T47D (cell line): ENCODE measurements at regions not wholly inside any gene's neighbourhood (a gene's known extent, or its start where the extent isn't known, plus 50 kb on each side); places are given as distances from the start of the nearest gene placed in this dataset.
"Not testable (repeated sequence)": the region's sequence is repeated elsewhere in the genome, so short reads cannot be mapped to it uniquely, and the experiment has no call there.

Source experiments
- DNase-seq, 2 experiments: peaks; one replicate each; pipeline versions ENCODE4 v3.0.0 to v3.0.0-alpha.2; 2011 to 2012; ENCODE audit warnings: low read depth in 1 of 2, low spot score in 1 of 2
- JUND ChIP-seq: IDR thresholded peaks from 2 replicates; pipeline ENCODE4 v1.6.1; 2012; ENCODE audit warnings: low read depth
- in situ Hi-C: cut with HindIII; loops from 2 replicates; pipeline ENCODE4 v1.10.0; 2016; ENCODE audit warnings: low sequenced_read_pairs, low pct_unique_long_range_greater_than_20kb

GRCh38 chr22:46026899-46027210 is 49.9 kb upstream of the WNT7B start:
- no peak for DNase-seq
- no peak for TF ChIP-seq JUND
- in situ Hi-C loops, result no loop called here

GRCh38 chr22:46027211-46028105 is 50.5 kb upstream of the WNT7B start:
- TF ChIP-seq JUND, result no peak
- in situ Hi-C loops, result no loop called here
- peak in 1 of 2 experiments; percentile 58 for DNase-seq

GRCh38 chr22:46028106-46028991 is 51.4 kb upstream of the WNT7B start:
- in situ Hi-C loops, result no loop called here
- no peak for DNase-seq
- TF ChIP-seq JUND, result no peak

GRCh38 chr22:46029036-46029435 is 52.1 kb upstream of the WNT7B start:
- no peak for DNase-seq
- TF ChIP-seq JUND, result no peak
- in situ Hi-C loops, result no loop called here

- DNase-seq, result no peak
- in situ Hi-C loops, result no loop called here
- no peak for TF ChIP-seq JUND
These were observed 52.7 kb upstream of the WNT7B start for GRCh38 chr22:46029574-46030200.

- TF ChIP-seq JUND, result no peak
- in situ Hi-C loops, result no loop called here
- DNase-seq, result no peak
These were observed 53.4 kb upstream of the WNT7B start for GRCh38 chr22:46030231-46030880.

DNA sequence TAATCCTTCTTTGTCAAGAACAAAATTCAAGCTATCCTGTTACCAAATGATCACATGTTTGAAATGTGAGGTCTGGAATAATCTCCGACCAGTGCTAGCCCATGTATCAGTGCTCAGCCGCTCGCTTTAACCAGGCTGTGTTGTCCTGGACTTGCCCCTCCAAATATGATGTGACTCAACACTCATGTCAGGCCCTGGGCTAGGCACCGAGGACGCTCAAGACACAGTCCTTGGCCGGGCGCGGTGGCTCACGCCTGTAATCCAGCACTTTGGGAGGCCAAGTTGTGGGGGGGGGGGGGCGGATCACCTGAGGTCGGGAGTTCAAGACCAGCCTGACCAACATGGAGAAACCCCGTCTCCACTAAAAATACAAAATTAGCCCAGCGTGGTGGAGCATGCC is 54.1 kb upstream of the WNT7B start:
- TF ChIP-seq JUND, result no peak
- DNase-seq, result no peak
- in situ Hi-C loops, result no loop called here

DNA sequence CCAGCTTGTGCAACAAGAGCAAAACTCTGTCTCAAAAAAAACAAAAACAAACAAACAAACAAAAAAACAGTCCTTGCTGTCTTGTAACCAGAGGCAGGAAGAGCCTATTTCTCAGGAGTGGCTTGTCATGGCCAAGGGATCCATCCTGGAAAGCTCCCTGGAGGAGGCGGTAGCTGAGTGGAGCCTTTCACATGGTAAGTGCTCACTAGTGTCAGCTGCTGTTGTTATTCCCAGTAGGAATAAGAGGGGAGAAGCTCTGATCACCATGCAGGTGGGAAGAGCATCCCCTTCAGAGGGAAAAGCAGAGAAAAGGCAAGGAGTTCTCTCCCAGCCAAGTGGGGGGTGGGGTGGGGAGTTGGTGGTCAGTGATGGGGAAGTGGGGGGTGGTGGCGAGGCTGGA is 54.6 kb upstream of the WNT7B start:
- no peak for DNase-seq
- no peak for TF ChIP-seq JUND
- in situ Hi-C loops, result no loop called here

DNA sequence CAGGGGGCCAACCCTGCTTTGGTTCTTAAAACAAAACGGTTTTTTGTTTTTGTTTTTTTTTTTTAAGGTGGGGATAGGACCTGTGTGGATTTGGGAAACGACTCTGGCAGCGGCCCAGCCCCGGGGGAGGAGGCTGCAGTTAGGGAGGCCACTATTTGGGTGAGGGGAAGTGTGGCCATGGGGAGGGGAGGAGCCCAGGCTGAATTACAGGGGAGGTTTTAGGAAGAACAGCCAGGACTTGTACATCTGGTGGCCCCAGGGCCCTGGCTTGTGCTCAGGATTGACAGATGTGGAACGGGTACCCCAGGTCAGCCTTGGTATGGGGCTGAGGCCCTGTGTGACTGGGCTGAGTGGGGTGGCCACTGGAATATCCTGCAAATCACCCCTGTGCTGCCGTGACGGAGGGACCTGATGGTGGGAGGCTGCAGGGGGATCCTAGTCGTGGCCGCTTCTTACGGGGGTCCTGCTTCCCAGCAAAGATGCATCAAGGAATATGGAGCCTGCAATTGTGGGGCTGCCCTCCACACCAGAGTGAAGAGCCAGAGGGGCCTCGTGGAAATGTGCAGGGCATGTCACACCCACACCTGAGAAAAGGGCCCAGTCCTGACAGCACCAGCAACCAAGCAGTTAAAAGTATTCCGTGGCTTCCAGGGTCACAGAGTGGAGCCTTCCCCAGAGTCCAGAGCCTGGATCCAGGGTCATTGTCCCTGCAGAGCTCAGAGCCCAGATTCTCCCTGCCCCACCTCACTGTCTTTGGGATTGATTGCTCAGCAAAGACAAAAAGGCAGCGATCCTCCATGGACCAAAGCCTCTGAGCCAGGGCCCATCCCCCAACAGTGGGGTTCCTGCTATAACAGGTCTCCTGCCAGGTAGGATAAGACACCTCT is 55.2 kb upstream of the WNT7B start:
- in situ Hi-C loops, result no loop called here
- no peak for TF ChIP-seq JUND
- DNase-seq, result no peak

DNA sequence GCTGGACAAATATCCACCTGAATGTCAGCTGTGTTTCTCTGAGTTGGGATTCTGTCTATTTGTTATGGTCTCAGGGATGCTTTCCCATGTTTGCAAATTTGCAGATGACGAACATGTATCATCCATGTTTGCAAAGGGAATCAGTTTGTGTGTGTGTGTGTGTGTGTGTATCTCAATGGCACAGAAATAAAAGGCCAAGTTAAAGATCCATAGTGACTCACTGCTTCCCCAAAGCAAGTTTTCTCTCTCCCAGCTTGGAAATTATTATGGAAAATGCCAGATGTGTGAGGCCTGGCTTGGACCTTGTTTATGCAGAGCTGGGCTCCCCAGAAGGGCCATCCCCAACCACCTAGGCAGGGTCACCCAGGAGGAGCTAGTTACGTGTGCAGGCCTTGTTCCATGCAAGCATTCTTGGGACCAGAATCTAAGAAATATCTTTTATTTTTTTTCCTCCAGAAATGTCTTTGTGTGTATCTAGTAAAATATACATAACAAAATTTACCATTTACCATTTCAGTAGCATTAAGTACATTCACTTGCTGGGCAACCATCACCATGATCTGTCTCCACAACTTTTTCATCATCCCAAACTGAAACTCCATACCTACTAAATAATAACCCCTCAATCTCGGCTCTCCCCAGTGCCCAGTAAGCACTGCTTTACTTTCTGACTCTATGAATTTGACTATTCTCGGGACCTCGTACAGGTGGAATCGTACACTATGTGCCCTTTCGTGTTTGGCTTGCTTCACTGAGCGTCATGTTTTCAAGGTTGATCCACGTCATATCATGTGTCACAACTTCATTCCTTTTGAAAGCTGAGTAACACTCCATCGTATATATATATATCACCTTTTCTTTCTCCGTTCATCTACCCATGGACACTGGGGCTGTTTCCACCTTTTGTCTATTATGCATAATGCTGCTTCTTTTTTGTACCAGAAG is 56.6 kb upstream of the WNT7B start:
- TF ChIP-seq JUND, result no peak
- in situ Hi-C loops, result no loop called here
- no peak for DNase-seq

- in situ Hi-C loops, DNase-seq: not testable (repeated sequence)
These were observed 57.5 kb upstream of the WNT7B start for GRCh38 chr22:46034480-46034879.
